ENCODE measurements at regions not wholly inside any gene's neighbourhood (a gene's known extent, or its start where the extent isn't known, plus 50 kb on each side); places are given as distances from the start of the nearest gene placed in this dataset.
"Not testable (repeated sequence)": the region's sequence is repeated elsewhere in the genome, so short reads cannot be mapped to it uniquely, and the experiment has no call there.

DNA sequence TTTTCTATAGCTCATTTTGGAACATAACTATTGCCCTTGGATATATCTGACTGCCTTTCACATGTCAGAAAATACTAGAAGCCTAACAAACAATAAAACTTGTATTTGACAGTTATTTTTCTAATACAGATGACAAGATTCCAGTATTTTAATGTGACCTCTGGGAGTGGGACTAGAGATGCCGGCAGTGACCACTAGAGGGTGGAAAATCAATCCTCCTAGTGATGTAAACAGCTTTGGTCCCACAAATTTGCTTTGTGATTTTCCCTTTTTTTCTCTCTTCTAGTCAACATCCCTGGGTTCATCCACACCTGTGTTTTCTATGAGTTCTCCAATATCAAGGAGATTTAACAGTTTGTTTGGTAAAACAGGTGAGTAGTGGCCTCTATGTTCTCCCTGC, 615.1 kb downstream of the SPATA31A6 start:
- Mint-ChIP-seq H3K4me1 (peaks cover 30% of the 10 kb centered on the region), H3K27me3 (ENCODE audit: low read depth) (peaks cover 66% of the 10 kb centered on the region)
- CTCF ChIA-PET = interaction anchor here (0.6 kb wide), 1 partner anchor 55 kb away, joined by 3 read pairs; no protein-coding TSS in a partner anchor
- H3K27ac Mint-ChIP-seq, H3K4me3 Mint-ChIP-seq, POLR2A ChIA-PET, H3K9me3 Mint-ChIP-seq, H3K36me3 Mint-ChIP-seq: not testable (repeated sequence)
- DNase-seq (ENCODE audit: low spot score) = peak; percentile 32
- ATAC-seq = peak; percentile 86

DNA sequence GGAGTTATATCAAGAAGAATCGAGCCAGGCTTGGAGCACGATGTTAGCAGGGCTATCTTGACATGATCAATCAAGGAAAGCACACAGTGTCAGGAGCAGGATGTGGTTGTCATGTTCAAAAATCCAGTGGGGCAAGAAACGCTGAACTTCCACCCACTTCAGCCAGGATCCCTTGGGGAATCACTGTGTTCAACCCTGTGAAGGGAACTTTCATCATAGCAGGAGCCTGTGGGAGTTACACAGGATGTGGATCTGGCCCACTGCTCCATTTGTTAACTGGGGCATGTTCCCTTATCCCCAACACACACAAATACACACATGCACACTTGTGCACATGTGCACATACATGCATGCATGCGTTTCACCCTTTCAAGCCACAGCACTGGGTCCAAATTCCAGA, 619.3 kb downstream of the SPATA31A6 start:
- DNase-seq (ENCODE audit: low spot score); H3K36me3 Mint-ChIP-seq; H3K27ac Mint-ChIP-seq; POLR2A ChIA-PET; H3K4me3 Mint-ChIP-seq; CTCF ChIA-PET; ATAC-seq; H3K9me3 Mint-ChIP-seq: not testable (repeated sequence)
- Mint-ChIP-seq H3K4me1 (peaks cover 62% of the 10 kb centered on the region), H3K27me3 (ENCODE audit: low read depth) (peaks cover 67% of the 10 kb centered on the region)

DNA sequence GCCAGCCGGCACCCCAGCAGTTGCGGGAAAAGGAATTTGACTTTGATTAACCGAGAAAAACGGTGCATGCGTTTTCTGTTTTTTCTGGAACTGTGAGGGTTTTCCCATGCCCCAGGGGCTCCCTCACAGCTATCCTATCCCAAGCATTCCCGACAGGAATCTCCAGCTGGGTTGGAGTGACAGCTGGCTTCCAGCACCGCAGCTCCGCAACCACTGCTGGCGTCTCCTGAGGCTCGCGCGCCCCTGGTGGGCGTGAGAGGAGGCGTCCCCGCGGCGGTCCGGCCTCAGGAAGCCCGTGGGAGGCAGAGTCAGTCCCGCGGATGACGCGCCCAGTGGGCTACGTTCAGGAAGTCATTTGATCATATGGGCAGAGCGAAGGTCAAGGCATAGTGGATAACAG, 623.2 kb downstream of the SPATA31A6 start:
- TF ChIP-seq, protein P1, sequence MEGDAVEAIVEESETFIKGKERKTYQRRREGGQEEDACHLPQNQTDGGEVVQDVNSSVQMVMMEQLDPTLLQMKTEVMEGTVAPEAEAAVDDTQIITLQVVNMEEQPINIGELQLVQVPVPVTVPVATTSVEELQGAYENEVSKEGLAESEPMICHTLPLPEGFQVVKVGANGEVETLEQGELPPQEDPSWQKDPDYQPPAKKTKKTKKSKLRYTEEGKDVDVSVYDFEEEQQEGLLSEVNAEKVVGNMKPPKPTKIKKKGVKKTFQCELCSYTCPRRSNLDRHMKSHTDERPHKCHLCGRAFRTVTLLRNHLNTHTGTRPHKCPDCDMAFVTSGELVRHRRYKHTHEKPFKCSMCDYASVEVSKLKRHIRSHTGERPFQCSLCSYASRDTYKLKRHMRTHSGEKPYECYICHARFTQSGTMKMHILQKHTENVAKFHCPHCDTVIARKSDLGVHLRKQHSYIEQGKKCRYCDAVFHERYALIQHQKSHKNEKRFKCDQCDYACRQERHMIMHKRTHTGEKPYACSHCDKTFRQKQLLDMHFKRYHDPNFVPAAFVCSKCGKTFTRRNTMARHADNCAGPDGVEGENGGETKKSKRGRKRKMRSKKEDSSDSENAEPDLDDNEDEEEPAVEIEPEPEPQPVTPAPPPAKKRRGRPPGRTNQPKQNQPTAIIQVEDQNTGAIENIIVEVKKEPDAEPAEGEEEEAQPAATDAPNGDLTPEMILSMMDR (IDR thresholded peaks at IDR 0.05) = peak; percentile 44; the same call in 1 of the 2 replicates
- Mint-ChIP-seq H3K9me3 (peaks cover 12% of the 10 kb centered on the region), H3K4me1 (peaks cover 49% of the 10 kb centered on the region), H3K4me3 (peak overlapping the region; percentile 50), H3K27me3 (ENCODE audit: low read depth) (peaks cover 82% of the 10 kb centered on the region)
- H3K36me3 Mint-ChIP-seq, H3K27ac Mint-ChIP-seq, POLR2A ChIA-PET, CTCF ChIA-PET: not testable (repeated sequence)
- DNase-seq (ENCODE audit: low spot score) (peak; percentile 69), ATAC-seq (peak; percentile 94)

DNA sequence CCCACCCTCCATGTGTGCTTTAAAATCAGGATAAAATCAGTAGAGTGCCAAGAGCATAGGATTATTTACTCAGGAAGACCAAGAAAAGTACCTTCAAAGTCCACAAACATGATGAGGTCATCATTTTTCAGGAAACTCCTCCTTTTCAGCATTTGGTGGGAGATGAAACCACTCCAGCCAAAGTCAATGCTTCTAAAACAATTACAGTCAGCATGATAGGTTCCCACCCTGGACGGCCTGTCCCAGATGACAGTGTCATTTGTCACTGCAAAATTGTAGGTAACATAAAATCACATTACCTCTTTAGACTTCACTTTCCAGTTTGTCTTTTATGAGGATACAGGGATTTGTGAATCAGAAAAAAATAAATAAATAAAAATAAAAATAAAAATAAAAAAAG, 638.0 kb downstream of the SPATA31A6 start:
- H3K9me3 Mint-ChIP-seq; H3K4me3 Mint-ChIP-seq; H3K27ac Mint-ChIP-seq; ATAC-seq; H3K4me1 Mint-ChIP-seq; POLR2A ChIA-PET; DNase-seq (ENCODE audit: low spot score); H3K36me3 Mint-ChIP-seq; CTCF ChIA-PET: not testable (repeated sequence)
- H3K27me3 Mint-ChIP-seq (ENCODE audit: low read depth) = peaks cover 36% of the 10 kb centered on the region

DNA sequence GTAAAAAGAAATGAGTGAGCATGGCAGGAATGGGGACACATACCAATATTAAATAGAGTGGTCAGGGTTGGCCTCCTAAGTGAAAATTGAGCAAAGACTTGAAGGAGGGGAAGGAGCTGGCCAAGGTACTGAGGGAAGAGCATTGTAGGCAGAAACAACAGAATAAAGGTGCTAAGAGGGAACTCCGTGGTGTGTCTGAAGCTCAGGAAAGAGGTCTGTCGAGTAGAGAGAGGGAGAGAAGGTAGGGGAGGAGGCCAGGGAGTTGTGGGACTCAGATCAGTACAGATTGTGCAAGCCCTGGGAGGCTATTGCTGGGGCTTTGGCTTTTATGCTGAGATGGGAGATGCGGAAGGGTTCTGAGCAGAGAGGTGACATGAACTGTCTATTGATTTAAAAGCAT, 664.7 kb downstream of the SPATA31A6 start:
- H3K27ac Mint-ChIP-seq; H3K4me1 Mint-ChIP-seq; H3K36me3 Mint-ChIP-seq; H3K9me3 Mint-ChIP-seq; H3K4me3 Mint-ChIP-seq; CTCF ChIA-PET; POLR2A ChIA-PET; DNase-seq (ENCODE audit: low spot score); ATAC-seq: not testable (repeated sequence)
- H3K27me3 Mint-ChIP-seq (ENCODE audit: low read depth) = peaks cover 81% of the 10 kb centered on the region

DNA sequence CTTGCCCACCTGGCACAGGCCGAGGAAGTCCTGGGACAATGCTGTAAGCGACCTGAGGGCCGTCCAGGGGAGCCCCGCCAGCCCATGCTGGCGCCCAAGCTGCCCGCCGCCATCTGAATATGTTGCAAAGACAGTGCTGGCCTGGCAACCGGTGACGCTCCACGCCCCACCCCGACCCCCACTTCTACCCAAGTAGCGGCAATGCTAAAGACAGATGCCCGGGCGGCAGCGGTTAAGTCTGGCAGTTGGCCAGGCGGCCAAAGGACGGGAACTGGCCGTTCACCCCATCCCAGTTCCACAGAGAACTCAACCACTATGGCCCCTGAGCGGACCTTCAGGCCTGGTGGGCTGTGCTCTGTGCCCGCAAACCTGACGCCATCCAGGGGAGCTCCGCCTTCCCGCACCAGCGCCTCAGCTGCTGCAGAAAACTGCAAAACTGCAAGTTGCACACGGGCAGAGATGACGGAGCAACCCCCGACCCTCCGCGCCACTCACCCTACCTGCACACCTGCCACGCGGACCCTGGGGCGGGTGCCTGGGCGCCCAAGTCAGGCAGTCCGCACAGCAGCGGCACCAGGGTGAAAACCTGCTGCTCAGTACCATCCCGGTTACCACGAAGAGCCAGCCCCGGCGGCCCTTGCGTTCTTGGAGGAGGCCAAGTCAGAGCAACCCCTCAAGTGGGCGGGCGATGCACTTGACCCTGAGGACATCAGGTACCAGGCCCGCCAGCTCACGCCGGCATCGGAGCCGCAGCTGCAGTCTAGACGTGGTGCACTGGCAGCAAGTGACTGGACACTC, 667.6 kb downstream of the SPATA31A6 start:
- DNase-seq (ENCODE audit: low spot score) = peak; percentile 10
- H3K36me3 Mint-ChIP-seq, H3K27ac Mint-ChIP-seq, ATAC-seq, POLR2A ChIA-PET, H3K9me3 Mint-ChIP-seq, H3K4me1 Mint-ChIP-seq: not testable (repeated sequence)
- Mint-ChIP-seq H3K4me3 (peak overlapping the region; percentile 49; the same call in 1 of the 2 replicates), H3K27me3 (ENCODE audit: low read depth) (peaks cover 67% of the 10 kb centered on the region)
- CTCF ChIA-PET = interaction anchor here (0.8 to 2.0 kb wide), 3 partner anchors 78 to 108 kb away, joined by 3 to 12 read pairs (median 4); no protein-coding TSS in a partner anchor

DNA sequence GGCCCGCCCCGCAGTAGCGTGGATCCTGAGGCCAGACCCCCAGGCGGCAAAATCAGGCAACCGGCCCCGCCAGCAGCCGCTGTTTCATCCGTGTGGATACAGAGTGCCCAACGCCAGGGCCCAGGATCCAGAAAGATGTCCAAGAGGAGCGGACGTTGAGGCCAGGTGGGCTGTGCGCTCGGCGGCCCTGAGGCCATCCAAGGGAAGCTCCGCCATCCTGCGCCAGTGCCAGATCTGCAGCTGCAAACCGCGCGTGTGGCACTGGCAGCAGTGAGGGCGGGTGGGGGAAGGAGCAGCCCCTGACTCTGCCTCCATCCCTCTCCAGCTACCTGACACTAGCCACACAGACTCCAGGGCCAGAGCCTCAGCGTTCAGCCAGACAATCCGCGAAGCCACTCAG, 668.2 kb downstream of the SPATA31A6 start:
- H3K9me3 Mint-ChIP-seq; DNase-seq (ENCODE audit: low spot score); ATAC-seq; POLR2A ChIA-PET; H3K27ac Mint-ChIP-seq; H3K36me3 Mint-ChIP-seq; H3K4me1 Mint-ChIP-seq: not testable (repeated sequence)
- peaks cover 64% of the 10 kb centered on the region for H3K27me3 Mint-ChIP-seq (ENCODE audit: low read depth)
- CTCF ChIA-PET = interaction anchor here (0.8 to 2.0 kb wide), 3 partner anchors 79 to 108 kb away, joined by 3 to 12 read pairs (median 4); no protein-coding TSS in a partner anchor
- peak overlapping the region; percentile 49 for H3K4me3 Mint-ChIP-seq

DNA sequence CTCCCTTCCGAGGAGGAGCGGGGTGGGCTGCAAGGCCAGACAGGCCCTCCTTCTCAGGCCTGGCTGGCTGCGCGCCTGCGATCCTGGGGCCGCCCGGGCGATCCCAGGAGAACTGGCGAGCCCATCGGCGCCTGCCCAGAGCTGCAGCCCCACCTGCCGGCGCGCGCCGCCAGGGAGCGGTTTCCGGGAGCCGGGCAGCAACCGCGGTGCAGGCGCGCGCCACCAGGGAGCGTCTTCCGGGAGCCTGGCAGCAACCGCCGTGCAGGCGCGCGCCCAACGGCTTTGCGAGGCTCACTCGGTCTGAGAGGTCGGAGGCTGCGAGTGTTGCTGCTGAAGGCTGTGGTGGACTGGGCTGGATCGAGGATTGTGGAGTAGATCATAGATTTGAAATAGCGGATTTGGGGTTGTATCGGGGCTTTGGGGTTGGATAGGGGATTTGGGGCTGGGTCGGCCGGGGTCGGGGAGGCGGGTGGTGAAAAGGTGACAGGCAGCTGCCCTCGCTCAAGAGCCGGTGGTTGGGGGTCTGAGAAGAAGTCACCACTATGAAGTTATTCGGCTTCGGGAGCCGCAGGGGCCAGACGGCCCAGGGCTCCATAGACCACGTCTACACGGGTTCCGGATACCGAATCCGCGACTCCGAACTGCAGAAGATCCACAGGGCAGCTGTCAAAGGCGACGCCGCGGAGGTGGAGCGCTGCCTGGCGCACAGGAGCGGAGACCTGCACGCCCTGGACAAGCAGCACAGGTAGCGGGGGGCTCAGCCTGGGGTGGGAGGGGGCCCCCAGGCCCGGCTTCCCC, 668.9 kb downstream of the SPATA31A6 start:
- DNase-seq (ENCODE audit: low spot score) = peak; percentile 90
- ATAC-seq = peak; percentile 92
- Mint-ChIP-seq H3K27me3 (ENCODE audit: low read depth) (peaks cover 62% of the 10 kb centered on the region), H3K4me3 (peak overlapping the region; percentile 76)
- H3K4me1 Mint-ChIP-seq, POLR2A ChIA-PET, H3K27ac Mint-ChIP-seq, H3K9me3 Mint-ChIP-seq, H3K36me3 Mint-ChIP-seq: not testable (repeated sequence)
- CTCF ChIA-PET = interaction anchor here (0.8 to 2.0 kb wide), 3 partner anchors 80 to 109 kb away, joined by 3 to 12 read pairs (median 4); no protein-coding TSS in a partner anchor
- TF ChIP-seq, protein P2, sequence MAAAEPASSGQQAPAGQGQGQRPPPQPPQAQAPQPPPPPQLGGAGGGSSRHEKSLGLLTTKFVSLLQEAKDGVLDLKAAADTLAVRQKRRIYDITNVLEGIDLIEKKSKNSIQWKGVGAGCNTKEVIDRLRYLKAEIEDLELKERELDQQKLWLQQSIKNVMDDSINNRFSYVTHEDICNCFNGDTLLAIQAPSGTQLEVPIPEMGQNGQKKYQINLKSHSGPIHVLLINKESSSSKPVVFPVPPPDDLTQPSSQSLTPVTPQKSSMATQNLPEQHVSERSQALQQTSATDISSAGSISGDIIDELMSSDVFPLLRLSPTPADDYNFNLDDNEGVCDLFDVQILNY (CRISPR knock-in tag; IDR thresholded peaks at IDR 0.05) = peak; percentile 64
- 0 out of 2 replicates have a peak, but pooled peaks have one; percentile 69 for TF ChIP-seq ELF4 (CRISPR knock-in tag; IDR thresholded peaks at IDR 0.05; ENCODE audit: low read depth)
- TF ChIP-seq, protein P3, sequence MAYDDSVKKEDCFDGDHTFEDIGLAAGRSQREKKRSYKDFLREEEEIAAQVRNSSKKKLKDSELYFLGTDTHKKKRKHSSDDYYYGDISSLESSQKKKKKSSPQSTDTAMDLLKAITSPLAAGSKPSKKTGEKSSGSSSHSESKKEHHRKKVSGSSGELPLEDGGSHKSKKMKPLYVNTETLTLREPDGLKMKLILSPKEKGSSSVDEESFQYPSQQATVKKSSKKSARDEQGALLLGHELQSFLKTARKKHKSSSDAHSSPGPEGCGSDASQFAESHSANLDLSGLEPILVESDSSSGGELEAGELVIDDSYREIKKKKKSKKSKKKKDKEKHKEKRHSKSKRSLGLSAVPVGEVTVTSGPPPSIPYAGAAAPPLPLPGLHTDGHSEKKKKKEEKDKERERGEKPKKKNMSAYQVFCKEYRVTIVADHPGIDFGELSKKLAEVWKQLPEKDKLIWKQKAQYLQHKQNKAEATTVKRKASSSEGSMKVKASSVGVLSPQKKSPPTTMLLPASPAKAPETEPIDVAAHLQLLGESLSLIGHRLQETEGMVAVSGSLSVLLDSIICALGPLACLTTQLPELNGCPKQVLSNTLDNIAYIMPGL (CRISPR knock-in tag; IDR thresholded peaks at IDR 0.05) = peak; percentile 85; the same call in 1 of the 2 replicates
- 0 out of 2 replicates have a peak, but pooled peaks have one; percentile 31 for TF ChIP-seq ZNF317 (CRISPR knock-in tag; IDR thresholded peaks at IDR 0.05; ENCODE audit: borderline replicate concordance, low read depth)

All from WTC11 (cell line).